ENCODE measurements at regions not wholly inside any gene's neighbourhood (a gene's known extent, or its start where the extent isn't known, plus 50 kb on each side); places are given as distances from the start of the nearest gene placed in this dataset.

GRCh38 chr20:60086821-60087562 is 128.8 kb downstream of the CDH26 start:
- peaks cover 27% of the 10 kb centered on the region for H3K27me3 Mint-ChIP-seq
- CTCF ChIA-PET, result interaction anchor here (1.6 kb wide), 1 partner anchor 13 kb away, joined by 3 read pairs; no protein-coding TSS in a partner anchor
- H3K27ac Mint-ChIP-seq, result no peak overlapping the region
- DNase-seq (no peak), ATAC-seq (no peak)
- no peaks in the 10 kb centered on the region for H3K36me3 Mint-ChIP-seq
- H3K4me1 Mint-ChIP-seq, result peaks cover 3% of the 10 kb centered on the region
- peak overlapping the region; percentile 22 for H3K4me3 Mint-ChIP-seq
- H3K9me3 Mint-ChIP-seq (ENCODE audit: low read depth), result no peaks in the 10 kb centered on the region

GRCh38 chr20:60087563-60088105 is 129.4 kb downstream of the CDH26 start:
- CTCF ChIA-PET, result no interaction called here
- no peaks in the 10 kb centered on the region for H3K36me3 Mint-ChIP-seq
- H3K9me3 Mint-ChIP-seq (ENCODE audit: low read depth), result no peaks in the 10 kb centered on the region
- ATAC-seq, result no peak
- no peak for DNase-seq
- H3K4me1 Mint-ChIP-seq, result peaks cover 3% of the 10 kb centered on the region
- H3K27me3 Mint-ChIP-seq, result peaks cover 27% of the 10 kb centered on the region
- H3K27ac Mint-ChIP-seq, result no peak overlapping the region
- no peak overlapping the region for H3K4me3 Mint-ChIP-seq

DNA sequence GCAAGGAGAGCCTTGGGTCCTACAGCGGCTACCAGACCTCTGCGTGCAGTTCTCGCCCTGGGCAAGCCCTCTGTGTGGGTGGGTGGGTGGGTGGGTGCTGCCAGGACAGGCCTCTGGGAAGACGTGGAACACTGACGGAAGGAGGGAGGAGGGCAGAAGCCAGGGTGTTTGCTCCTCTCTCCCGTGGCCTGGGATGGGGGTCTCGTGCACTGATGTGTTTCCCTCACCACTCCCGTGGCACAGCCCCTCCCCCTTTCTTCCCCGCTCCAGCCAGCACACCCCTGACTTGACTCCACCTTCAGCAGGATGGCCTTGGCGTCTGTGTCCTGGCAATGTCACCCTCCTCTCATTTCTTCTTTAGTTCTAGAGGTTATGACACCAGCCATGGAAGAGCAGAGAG is 130.0 kb downstream of the CDH26 start:
- Mint-ChIP-seq H3K36me3 (no peaks in the 10 kb centered on the region), H3K27me3 (peaks cover 27% of the 10 kb centered on the region), H3K4me1 (peaks cover 3% of the 10 kb centered on the region), H3K9me3 (ENCODE audit: low read depth) (no peaks in the 10 kb centered on the region), H3K27ac (no peak overlapping the region), H3K4me3 (no peak overlapping the region)
- DNase-seq (no peak), ATAC-seq (no peak)
- CTCF ChIA-PET, result no interaction called here

DNA sequence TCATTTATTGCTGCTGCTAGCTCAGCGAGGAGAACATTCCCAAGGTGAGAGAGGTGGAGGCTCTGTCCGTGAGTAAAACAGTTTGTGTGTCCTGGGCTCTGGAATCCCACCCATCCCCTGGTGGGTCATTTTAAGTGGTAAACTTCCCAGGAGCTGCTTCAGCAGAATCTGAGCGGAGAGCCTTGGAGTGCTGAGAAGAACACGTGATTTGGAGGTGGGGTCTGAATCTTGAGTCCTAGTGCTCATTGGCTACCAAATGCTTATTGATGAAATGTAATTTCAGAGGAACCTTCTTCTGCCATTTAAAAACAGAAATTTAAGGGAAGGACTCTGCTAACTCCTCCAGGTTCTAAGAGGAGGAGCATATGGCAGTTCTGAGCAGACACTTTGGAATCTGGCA is 132.4 kb downstream of the CDH26 start:
- Mint-ChIP-seq H3K27me3 (peaks cover 27% of the 10 kb centered on the region), H3K27ac (no peak overlapping the region), H3K9me3 (ENCODE audit: low read depth) (no peaks in the 10 kb centered on the region), H3K36me3 (no peaks in the 10 kb centered on the region), H3K4me1 (peaks cover 3% of the 10 kb centered on the region), H3K4me3 (no peak overlapping the region)
- DNase-seq (no peak), ATAC-seq (no peak)
- CTCF ChIA-PET, result interaction anchor here (0.8 kb wide), 1 partner anchor 33 kb away, joined by 3 read pairs; no protein-coding TSS in a partner anchor

DNA sequence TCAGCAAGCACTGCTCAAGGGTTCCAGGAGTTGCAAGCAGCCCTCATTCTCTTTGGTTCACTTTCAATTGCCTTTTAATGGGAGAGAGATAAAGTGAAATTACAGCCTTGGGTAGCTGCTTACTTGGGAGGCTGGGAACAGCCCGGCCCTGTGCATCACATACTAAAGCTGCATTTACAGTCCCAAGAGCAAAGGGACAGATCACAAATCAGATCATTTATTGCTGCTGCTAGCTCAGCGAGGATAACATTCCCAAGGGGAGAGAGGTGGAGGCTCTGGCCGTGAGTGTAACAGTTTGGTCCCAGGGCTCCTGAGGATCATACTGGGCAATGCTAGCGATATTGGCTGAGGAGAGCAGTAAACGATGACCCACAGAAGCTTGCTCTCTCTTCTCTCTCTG is 133.1 kb downstream of the CDH26 start:
- Mint-ChIP-seq H3K9me3 (ENCODE audit: low read depth) (no peaks in the 10 kb centered on the region), H3K4me1 (peaks cover 3% of the 10 kb centered on the region), H3K4me3 (no peak overlapping the region), H3K36me3 (no peaks in the 10 kb centered on the region), H3K27me3 (peaks cover 21% of the 10 kb centered on the region), H3K27ac (no peak overlapping the region)
- DNase-seq (no peak), ATAC-seq (no peak)
- CTCF ChIA-PET, result interaction anchor here (0.8 kb wide), 1 partner anchor 34 kb away, joined by 3 read pairs; no protein-coding TSS in a partner anchor

- Mint-ChIP-seq H3K4me3 (no peak overlapping the region), H3K27me3 (peaks cover 15% of the 10 kb centered on the region), H3K4me1 (peaks cover 3% of the 10 kb centered on the region), H3K9me3 (ENCODE audit: low read depth) (no peaks in the 10 kb centered on the region), H3K36me3 (no peaks in the 10 kb centered on the region), H3K27ac (no peak overlapping the region)
- DNase-seq (no peak), ATAC-seq (no peak)
- CTCF ChIA-PET, result no interaction called here
These were observed 133.6 kb downstream of the CDH26 start for GRCh38 chr20:60091861-60092260.

- Mint-ChIP-seq H3K27me3 (peaks cover 11% of the 10 kb centered on the region), H3K27ac (no peak overlapping the region), H3K36me3 (no peaks in the 10 kb centered on the region), H3K9me3 (ENCODE audit: low read depth) (no peaks in the 10 kb centered on the region), H3K4me3 (no peak overlapping the region), H3K4me1 (no peaks in the 10 kb centered on the region)
- no peak for ATAC-seq
- no peak for DNase-seq
- CTCF ChIA-PET, result no interaction called here
These were observed 134.5 kb downstream of the CDH26 start for GRCh38 chr20:60092729-60093128.

GRCh38 chr20:60095456-60095855 is 137.2 kb downstream of the CDH26 start:
- Mint-ChIP-seq H3K4me1 (peaks cover 1% of the 10 kb centered on the region), H3K36me3 (no peaks in the 10 kb centered on the region), H3K27ac (no peak overlapping the region), H3K4me3 (no peak overlapping the region), H3K9me3 (ENCODE audit: low read depth) (no peaks in the 10 kb centered on the region), H3K27me3 (peaks cover 4% of the 10 kb centered on the region)
- no peak for DNase-seq
- CTCF ChIA-PET, result no interaction called here
- ATAC-seq, result no peak

GRCh38 chr20:60096166-60096565 is 137.9 kb downstream of the CDH26 start:
- ATAC-seq (no peak), DNase-seq (no peak)
- H3K27me3 Mint-ChIP-seq, result peaks cover 8% of the 10 kb centered on the region
- peaks cover 8% of the 10 kb centered on the region for H3K4me1 Mint-ChIP-seq
- H3K27ac Mint-ChIP-seq, result no peak overlapping the region
- H3K9me3 Mint-ChIP-seq (ENCODE audit: low read depth), result no peaks in the 10 kb centered on the region
- no peaks in the 10 kb centered on the region for H3K36me3 Mint-ChIP-seq
- H3K4me3 Mint-ChIP-seq, result no peak overlapping the region
- CTCF ChIA-PET, result no interaction called here

GRCh38 chr20:60097285-60097684 is 139.1 kb downstream of the CDH26 start:
- DNase-seq (no peak), ATAC-seq (no peak)
- Mint-ChIP-seq H3K27me3 (peaks cover 10% of the 10 kb centered on the region), H3K4me3 (no peak overlapping the region), H3K9me3 (ENCODE audit: low read depth) (no peaks in the 10 kb centered on the region), H3K4me1 (peaks cover 11% of the 10 kb centered on the region), H3K27ac (no peak overlapping the region), H3K36me3 (no peaks in the 10 kb centered on the region)
- CTCF ChIA-PET, result no interaction called here

GRCh38 chr20:60100780-60101179 is 142.6 kb downstream of the CDH26 start:
- Mint-ChIP-seq H3K4me3 (no peak overlapping the region), H3K27me3 (peaks cover 10% of the 10 kb centered on the region), H3K9me3 (ENCODE audit: low read depth) (no peaks in the 10 kb centered on the region), H3K27ac (peak overlapping the region; percentile 12), H3K4me1 (peaks cover 11% of the 10 kb centered on the region), H3K36me3 (no peaks in the 10 kb centered on the region)
- ATAC-seq, result no peak
- DNase-seq, result peak; percentile 42
- CTCF ChIA-PET, result interaction anchor here (1.0 kb wide), 1 partner anchor 162 kb away, joined by 3 read pairs; no protein-coding TSS in a partner anchor

GRCh38 chr20:60101201-60101890 is 143.1 kb downstream of the CDH26 start:
- H3K9me3 Mint-ChIP-seq (ENCODE audit: low read depth), result no peaks in the 10 kb centered on the region
- peaks cover 11% of the 10 kb centered on the region for H3K4me1 Mint-ChIP-seq
- no peak for ATAC-seq
- H3K4me3 Mint-ChIP-seq, result no peak overlapping the region
- H3K36me3 Mint-ChIP-seq, result no peaks in the 10 kb centered on the region
- H3K27ac Mint-ChIP-seq, result no peak overlapping the region
- DNase-seq, result no peak
- CTCF ChIA-PET, result no interaction called here
- H3K27me3 Mint-ChIP-seq, result peaks cover 10% of the 10 kb centered on the region

- Mint-ChIP-seq H3K4me3 (no peak overlapping the region), H3K36me3 (no peaks in the 10 kb centered on the region), H3K9me3 (ENCODE audit: low read depth) (no peaks in the 10 kb centered on the region), H3K27me3 (peaks cover 10% of the 10 kb centered on the region), H3K27ac (no peak overlapping the region), H3K4me1 (peaks cover 11% of the 10 kb centered on the region)
- CTCF ChIA-PET, result interaction anchor here (0.6 kb wide), 1 partner anchor 153 kb away, joined by 3 read pairs; no protein-coding TSS in a partner anchor
- no peak for DNase-seq
- ATAC-seq, result no peak
These were observed 143.7 kb downstream of the CDH26 start for GRCh38 chr20:60101891-60102281.
